GM23338 (cell line): ENCODE measurements at regions not wholly inside any gene's neighbourhood (a gene's known extent, or its start where the extent isn't known, plus 50 kb on each side); places are given as distances from the start of the nearest gene placed in this dataset.

Experiments used
- ATAC-seq: fragments of 200-7000 bp; cut with Tn5 transposase; 3 replicates; pipeline ENCODE4 v1.9.1; 2020
- DNase-seq: peaks from one replicate; pipeline ENCODE4 v3.0.0-alpha.2; 2015; ENCODE audit warnings: low spot score
- H2AFZ ChIP-seq: fragments of 200-600 bp; sonication (generic); 2 replicates; pipeline ENCODE4 v1.8.0; 2016; ENCODE audit warnings: antibody characterized with exemption, mild to moderate bottlenecking, moderate library complexity
- H3F3A ChIP-seq: fragments of 200-600 bp; sonication (generic); replicated peaks from 2 replicates; pipeline ENCODE4 v1.8.0; 2017; ENCODE audit warnings: antibody characterized with exemption, mixed run types, low read depth
- H3K27ac ChIP-seq: fragments of 200-600 bp; sonication (generic); 2 replicates; pipeline ENCODE4 v1.6.1; 2016; ENCODE audit warnings: low read depth
- H3K27me3 ChIP-seq: fragments of 200-600 bp; sonication (generic); 2 replicates; pipeline ENCODE4 v1.8.0; 2016; ENCODE audit warnings: mild to moderate bottlenecking, mixed run types, moderate library complexity; ENCODE audit not compliant: insufficient read depth
- H3K36me3 ChIP-seq: fragments of 200-600 bp; sonication (generic); 2 replicates; pipeline ENCODE4 v1.8.0; 2016; ENCODE audit warnings: mild to moderate bottlenecking; ENCODE audit not compliant: insufficient read depth
- H3K4me1 ChIP-seq: fragments of 200-600 bp; sonication (generic); 2 replicates; pipeline ENCODE4 v1.8.0; 2016; ENCODE audit warnings: mild to moderate bottlenecking, moderate library complexity; ENCODE audit not compliant: insufficient read depth
- H3K4me2 ChIP-seq: fragments of 200-600 bp; sonication (generic); 2 replicates; pipeline ENCODE4 v1.7.1; 2017; ENCODE audit warnings: mixed run types
- H3K4me3 ChIP-seq: fragments of 200-600 bp; sonication (generic); 2 replicates; pipeline ENCODE4 v1.6.1; 2016; ENCODE audit warnings: mixed run types
- H3K79me2 ChIP-seq: fragments of 200-600 bp; sonication (generic); replicated peaks from 2 replicates; pipeline ENCODE4 v1.8.0; 2017; ENCODE audit warnings: mild to moderate bottlenecking; ENCODE audit not compliant: insufficient read depth
- H3K9me2 ChIP-seq: fragments of 200-600 bp; sonication (generic); 2 replicates; pipeline ENCODE4 v1.8.0; 2017; ENCODE audit not compliant: insufficient read depth
- H4K20me1 ChIP-seq: fragments of 200-600 bp; sonication (generic); replicated peaks from 2 replicates; pipeline ENCODE4 v1.8.0; 2017; ENCODE audit warnings: mild to moderate bottlenecking; ENCODE audit not compliant: insufficient read depth
- H3K27ac Mint-ChIP-seq: 2 replicates; pipeline ENCODE4 v1.8.0; 2020; ENCODE audit warnings: inconsistent platforms, mild to moderate bottlenecking, moderate library complexity, mixed read lengths
- H3K27me3 Mint-ChIP-seq: 3 replicates; pipeline ENCODE4 v1.8.0; 2022; ENCODE audit warnings: low read depth, mild to moderate bottlenecking, moderate library complexity, mixed read lengths, inconsistent platforms; ENCODE audit not compliant: insufficient read depth, poor library complexity
- H3K36me3 Mint-ChIP-seq: 3 replicates; pipeline ENCODE4 v1.8.0; 2021; ENCODE audit warnings: low read depth, mild to moderate bottlenecking, inconsistent platforms, moderate library complexity, mixed read lengths
- H3K4me1 Mint-ChIP-seq: 3 replicates; pipeline ENCODE4 v1.8.0; 2020; ENCODE audit warnings: mild to moderate bottlenecking, inconsistent platforms, mixed read lengths
- H3K4me3 Mint-ChIP-seq: 3 replicates; pipeline ENCODE4 v1.8.0; 2021; ENCODE audit warnings: moderate library complexity, mild to moderate bottlenecking, inconsistent platforms, mixed read lengths
- H3K9me3 Mint-ChIP-seq: 3 replicates; pipeline ENCODE4 v1.8.0; 2020; ENCODE audit warnings: moderate library complexity, mild to moderate bottlenecking, inconsistent platforms, mixed read lengths
- CREB1 ChIP-seq: fragments of 250-450 bp; sonication (Bioruptor Pico); IDR thresholded peaks from 2 replicates; pipeline ENCODE4 v1.5.0; 2020; ENCODE audit warnings: low read depth, mild to moderate bottlenecking, moderate library complexity
- EZH2 ChIP-seq: fragments of 200-600 bp; sonication (generic); IDR thresholded peaks from one replicate; pipeline ENCODE4 v1.8.0; 2017; ENCODE audit warnings: antibody characterized with exemption, mild to moderate bottlenecking, low read depth; ENCODE audit not compliant: unreplicated experiment
- POLR2AphosphoS5 ChIP-seq: IDR thresholded peaks from 2 replicates; pipeline ENCODE4 v1.6.1; 2016; ENCODE audit warnings: antibody characterized with exemption, low read depth
- STAT1 ChIP-seq: IDR thresholded peaks from one replicate; pipeline ENCODE4 v1.6.1; 2016; ENCODE audit warnings: antibody characterized with exemption; ENCODE audit not compliant: unreplicated experiment
- ZNF114 ChIP-seq: fragments of 250-450 bp; sonication (Bioruptor Pico); IDR thresholded peaks from 2 replicates; pipeline ENCODE4 v1.5.0; 2020; ENCODE audit warnings: mild to moderate bottlenecking, moderate library complexity
- ZNF462 ChIP-seq: fragments of 250-450 bp; sonication (Bioruptor Pico); IDR thresholded peaks from 2 replicates; pipeline ENCODE4 v1.5.0; 2020; ENCODE audit warnings: mild to moderate bottlenecking, moderate library complexity

- TF ChIP-seq ZNF462 (no peak), POLR2AphosphoS5 (no peak)
Measured at GRCh38 chr1:203408486-203409481, 57.9 kb upstream of the FMOD start (continued).

- Mint-ChIP-seq H3K27ac (no peak overlapping the region), H3K4me1 (no peaks in the 10 kb centered on the region), H3K27me3 (peaks cover 4% of the 10 kb centered on the region), H3K9me3 (peaks cover 49% of the 10 kb centered on the region), H3K4me3 (no peak overlapping the region), H3K36me3 (peaks cover 15% of the 10 kb centered on the region)
- no peaks in the 10 kb centered on the region for H3K36me3 ChIP-seq
- ATAC-seq (no peak), DNase-seq (no peak)
- H3K4me1 ChIP-seq: no peaks in the 10 kb centered on the region
- no peaks in the 10 kb centered on the region for H3K27me3 ChIP-seq
- no peak overlapping the region for H3K27ac ChIP-seq
- no peaks in the 10 kb centered on the region for H3K79me2 ChIP-seq
- H2AFZ ChIP-seq: no peak overlapping the region
- H3K4me3 ChIP-seq: no peak overlapping the region
- no peaks in the 10 kb centered on the region for H4K20me1 ChIP-seq
- H3F3A ChIP-seq: no peaks in the 10 kb centered on the region
- H3K4me2 ChIP-seq: no peak overlapping the region
- H3K9me2 ChIP-seq: no peaks in the 10 kb centered on the region
- TF ChIP-seq POLR2AphosphoS5 (no peak), EZH2 (no peak), ZNF462 (no peak), CREB1 (CRISPR knock-in tag) (no peak), ZNF114 (CRISPR knock-in tag) (no peak), STAT1 (no peak)
Measured at GRCh38 chr1:203410182-203410900, 59.4 kb upstream of the FMOD start.
